MM.1S (cell line): ENCODE measurements at regions not wholly inside any gene's neighbourhood (a gene's known extent, or its start where the extent isn't known, plus 50 kb on each side); places are given as distances from the start of the nearest gene placed in this dataset.

ENCODE experiments used
- EZH2 ChIP-seq: fragments of 300-600 bp; sonication (generic); optimal IDR thresholded peaks from 2 replicates; pipeline ENCODE3; 2017; ENCODE audit warnings: low read depth, mild to moderate bottlenecking, antibody characterized with exemption, low read length, mixed read lengths
- EZH2phosphoT487 ChIP-seq: fragments of 300-600 bp; sonication (generic); IDR thresholded peaks from 2 replicates; pipeline ENCODE4 v1.6.1; 2018; ENCODE audit warnings: antibody characterized with exemption, low read length
- TF ChIP-seq, protein P1 (sequence below): fragments of 300-600 bp; sonication (generic); IDR thresholded peaks from 2 replicates; pipeline ENCODE4 v1.5.1; 2016; ENCODE audit warnings: antibody characterized with exemption, low read length, mixed read lengths

DNA sequence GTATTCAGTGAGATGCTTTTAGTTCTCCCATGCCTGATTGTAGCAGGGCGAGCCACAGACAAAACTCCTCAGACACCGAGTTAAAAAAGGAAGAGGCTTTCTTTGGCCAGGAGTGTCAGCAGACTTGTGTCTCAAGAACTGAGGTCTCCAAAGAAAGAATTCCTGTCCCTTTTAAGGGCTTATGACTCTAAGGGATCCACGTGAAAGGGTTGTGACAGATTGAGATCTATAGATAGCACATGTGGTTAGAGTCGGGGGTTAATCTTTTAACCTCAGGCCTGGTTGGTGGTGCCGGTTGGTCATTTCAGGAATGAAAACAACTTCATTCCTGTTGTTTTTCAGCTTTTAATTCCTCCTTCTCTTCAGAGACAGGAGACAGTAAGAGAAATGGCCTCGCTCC lies 168.8 kb upstream of the GRIK2 start:
- TF ChIP-seq, protein P1, sequence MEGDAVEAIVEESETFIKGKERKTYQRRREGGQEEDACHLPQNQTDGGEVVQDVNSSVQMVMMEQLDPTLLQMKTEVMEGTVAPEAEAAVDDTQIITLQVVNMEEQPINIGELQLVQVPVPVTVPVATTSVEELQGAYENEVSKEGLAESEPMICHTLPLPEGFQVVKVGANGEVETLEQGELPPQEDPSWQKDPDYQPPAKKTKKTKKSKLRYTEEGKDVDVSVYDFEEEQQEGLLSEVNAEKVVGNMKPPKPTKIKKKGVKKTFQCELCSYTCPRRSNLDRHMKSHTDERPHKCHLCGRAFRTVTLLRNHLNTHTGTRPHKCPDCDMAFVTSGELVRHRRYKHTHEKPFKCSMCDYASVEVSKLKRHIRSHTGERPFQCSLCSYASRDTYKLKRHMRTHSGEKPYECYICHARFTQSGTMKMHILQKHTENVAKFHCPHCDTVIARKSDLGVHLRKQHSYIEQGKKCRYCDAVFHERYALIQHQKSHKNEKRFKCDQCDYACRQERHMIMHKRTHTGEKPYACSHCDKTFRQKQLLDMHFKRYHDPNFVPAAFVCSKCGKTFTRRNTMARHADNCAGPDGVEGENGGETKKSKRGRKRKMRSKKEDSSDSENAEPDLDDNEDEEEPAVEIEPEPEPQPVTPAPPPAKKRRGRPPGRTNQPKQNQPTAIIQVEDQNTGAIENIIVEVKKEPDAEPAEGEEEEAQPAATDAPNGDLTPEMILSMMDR: no peak
- TF ChIP-seq EZH2phosphoT487 (no peak), EZH2 (no peak)
